HepG2 (cell line): ENCODE measurements at regions not wholly inside any gene's neighbourhood (a gene's known extent, or its start where the extent isn't known, plus 50 kb on each side); places are given as distances from the start of the nearest gene placed in this dataset.

Experiments used
- ATAC-seq: fragments of 200-7000 bp; cut with Tn5 transposase; 3 replicates; pipeline ENCODE4 v1.9.1; 2020; ENCODE audit warnings: mild to moderate bottlenecking, moderate library complexity
- BruUV-seq: library from RNA; stranded (reverse); fragments of 400-500 nt; replicated peaks from 2 replicates; lab custom pipeline; 2021; lab: Mats Ljungman, UMichigan
- CTCF ChIA-PET: fragments of 300-600 bp; formaldehyde crosslinking; extraction: SDS; loops from one replicate; lab custom pipeline; 2021; ENCODE audit warnings: low total read pairs, inconsistent platforms, low intra/inter-chr PET ratio; lab: Yijun Ruan, JAX
- POLR2A ChIA-PET: fragments of 350-600 bp; sonication (Branson Sonifier 250); formaldehyde crosslinking; loops from one replicate; lab custom pipeline; 2020; ENCODE audit warnings: antibody characterized with exemption, inconsistent platforms; lab: Yijun Ruan, JAX
- DNase-seq: peaks from one replicate; pipeline ENCODE4 v3.0.0-alpha.2; 2015; ENCODE audit warnings: low spot score
- FAIRE-seq: peaks from 3 replicates; lab custom pipeline; 2011; peaks lifted over from hg19 to GRCh38; lab: Jason Lieb, UNC
- H2AFZ ChIP-seq: one replicate; pipeline ENCODE4 v1.6.1; 2011; ENCODE audit warnings: low read length, inconsistent platforms
- H3K27ac ChIP-seq: fragments of 300-600 bp; 3 replicates; pipeline ENCODE4 v1.8.0; 2011; ENCODE audit warnings: mixed run types, mild to moderate bottlenecking, mixed read lengths, low read length, inconsistent platforms; ENCODE audit not compliant: insufficient read depth; ENCODE audit errors: extremely low read length
- H3K27me3 ChIP-seq, 2 experiments: fragments of 200-600 bp in 1 of 2; 2 replicates in 1 of 2; 3 replicates in 1 of 2; pipeline versions ENCODE4 v1.6.0 to v1.8.0; 2011; ENCODE audit warnings: low read length in 2 of 2, mild to moderate bottlenecking in 2 of 2, moderate library complexity in 2 of 2, inconsistent platforms in 1 of 2; ENCODE audit not compliant: insufficient read depth in 2 of 2, control insufficient read depth in 1 of 2
- H3K36me3 ChIP-seq, 2 experiments: fragments of 200-600 bp in 1 of 2; replicated peaks in 1 of 2; 2 replicates in 1 of 2; 3 replicates in 1 of 2; pipeline versions ENCODE4 v1.5.1 to v1.8.0; 2011; ENCODE audit warnings: low read length in 2 of 2, inconsistent platforms in 1 of 2; ENCODE audit not compliant: insufficient read depth in 2 of 2, control insufficient read depth in 1 of 2
- H3K4me1 ChIP-seq: 2 replicates; pipeline ENCODE4 v1.5.1; 2012; ENCODE audit warnings: low read length, inconsistent platforms; ENCODE audit not compliant: insufficient read depth
- H3K4me2 ChIP-seq: 2 replicates; pipeline ENCODE4 v1.6.0; 2011; ENCODE audit warnings: low read depth, low read length, inconsistent platforms
- H3K4me3 ChIP-seq, 3 experiments: fragments of 200-600 bp in 1 of 3; sonication (generic), shearing (Covaris generic) in 1 of 3; replicated peaks in 1 of 3; 2 replicates each; pipeline ENCODE4 v1.5.1; 2011 to 2016; ENCODE audit warnings: low read length in 3 of 3, inconsistent platforms in 2 of 3, low read depth in 2 of 3, mild to moderate bottlenecking in 2 of 3, control low read depth in 1 of 3, mixed read lengths in 1 of 3; ENCODE audit not compliant: insufficient read depth in 1 of 3
- H3K79me2 ChIP-seq: one replicate; pipeline ENCODE4 v1.6.1; 2011; ENCODE audit warnings: low read length, inconsistent platforms; ENCODE audit not compliant: insufficient read depth
- H3K9ac ChIP-seq: 2 replicates; pipeline ENCODE4 v1.6.0; 2011; ENCODE audit warnings: mild to moderate bottlenecking, low read depth, low read length, inconsistent platforms; ENCODE audit not compliant: insufficient read depth
- H3K9me3 ChIP-seq: 2 replicates; pipeline ENCODE4 v1.5.1; 2012; ENCODE audit warnings: mild to moderate bottlenecking, low read length
- H4K20me1 ChIP-seq: 2 replicates; pipeline ENCODE4 v1.6.0; 2011; ENCODE audit warnings: inconsistent platforms, mild to moderate bottlenecking, low read length, moderate library complexity; ENCODE audit not compliant: insufficient read depth
- ARHGAP35 ChIP-seq: sonication (generic); formaldehyde crosslinking; IDR thresholded peaks from 2 replicates; pipeline ENCODE4 v1.9.0; 2022; ENCODE audit warnings: mild to moderate bottlenecking, inconsistent platforms, moderate library complexity, missing genetic modification reagents, borderline replicate concordance
- SOX6 ChIP-seq, 2 experiments: fragments of 450-650 bp in 1 of 2; sonication (generic) in 1 of 2; formaldehyde crosslinking in 1 of 2; IDR thresholded peaks; 2 replicates each; pipeline versions ENCODE4 v1.4.0 to v1.6.1; 2017 to 2020; ENCODE audit warnings: antibody characterized with exemption in 1 of 2, mild to moderate bottlenecking in 1 of 2, missing genetic modification reagents in 1 of 2
- ZBTB37 ChIP-seq: sonication (generic); formaldehyde crosslinking; IDR thresholded peaks from 2 replicates; pipeline ENCODE4 v1.4.0; 2020; ENCODE audit warnings: mild to moderate bottlenecking, missing genetic modification reagents
- ZFY ChIP-seq: sonication (generic); formaldehyde crosslinking; IDR thresholded peaks from 2 replicates; pipeline ENCODE4 v1.4.0; 2020; ENCODE audit warnings: missing genetic modification reagents
- ZNF501 ChIP-seq: sonication (generic); formaldehyde crosslinking; IDR thresholded peaks from 2 replicates; pipeline ENCODE4 v1.5.1; 2020; ENCODE audit warnings: mild to moderate bottlenecking, moderate library complexity, missing genetic modification reagents
- ZNF747 ChIP-seq: sonication (generic); formaldehyde crosslinking; IDR thresholded peaks from 2 replicates; pipeline ENCODE4 v1.8.1; 2023; ENCODE audit warnings: missing genetic modification reagents, mild to moderate bottlenecking, borderline replicate concordance
- ZNF784 ChIP-seq: sonication (generic); formaldehyde crosslinking; IDR thresholded peaks from 2 replicates; pipeline ENCODE4 v1.5.1; 2020; ENCODE audit warnings: missing genetic modification reagents, mild to moderate bottlenecking, borderline replicate concordance
- WGBS: methylation state at CpG from one replicate; pipeline ENCODE4 v1.1.6; 2017; ENCODE audit warnings: low lambda C conversion rate; 5-methylcytosine and 5-hydroxymethylcytosine counted together
- in situ Hi-C: cut with HindIII; loops from 2 replicates; pipeline ENCODE4 v1.10.0; 2017; ENCODE audit warnings: low pct_unique_long_range_greater_than_20kb; ENCODE audit not compliant: extremely low pct_ligation_motif_present
- intact Hi-C: fragments of 100-400 bp; cut with micrococcal nuclease; formaldehyde crosslinking; loops from one replicate; pipeline ENCODE4 v1.10.0; 2022; ENCODE audit not compliant: unreplicated experiment

- Histone ChIP-seq H3K4me3 (no peak overlapping the region), H3K36me3 (no peaks in the 10 kb centered on the region), H3K79me2 (no peaks in the 10 kb centered on the region), H3K4me1 (peaks cover 20% of the 10 kb centered on the region), H3K9me3 (no peaks in the 10 kb centered on the region), H3K4me2 (no peak overlapping the region), H3K27ac (no peak overlapping the region), H2AFZ (no peak overlapping the region), H4K20me1 (no peaks in the 10 kb centered on the region), H3K9ac (no peak overlapping the region), H3K27me3 (no peaks in the 10 kb centered on the region)
- no peak for FAIRE-seq
- no peak for TF ChIP-seq ZNF747 (CRISPR knock-in tag)
- TF ChIP-seq SOX6 (IDR thresholded peaks at IDR 0.05), result no peak
- TF ChIP-seq SOX6 (CRISPR knock-in tag; IDR thresholded peaks at IDR 0.05), result no peak
- no peak for TF ChIP-seq ZFY (CRISPR knock-in tag)
- TF ChIP-seq ZBTB37 (CRISPR knock-in tag), result no peak
- TF ChIP-seq ZNF784 (CRISPR knock-in tag), result no peak
- TF ChIP-seq ARHGAP35 (CRISPR knock-in tag), result no peak
- no peak for TF ChIP-seq ZNF501 (CRISPR knock-in tag)
- ATAC-seq, result no peak
- CTCF ChIA-PET, result no interaction called here
- intact Hi-C loops (no loop called here), in situ Hi-C loops (no loop called here)
- POLR2A ChIA-PET, result no interaction called here
- DNase-seq, result no peak
- 0% methylated on average over 1 of the region's 1 CpG for WGBS
- BruUV-seq, result no TSS peak
These were observed 65.0 kb upstream of the ZBED5 start for GRCh38 chr11:10922892-10923291.
